ENCODE measurements at regions not wholly inside any gene's neighbourhood (a gene's known extent, or its start where the extent isn't known, plus 50 kb on each side); places are given as distances from the start of the nearest gene placed in this dataset.

DNA sequence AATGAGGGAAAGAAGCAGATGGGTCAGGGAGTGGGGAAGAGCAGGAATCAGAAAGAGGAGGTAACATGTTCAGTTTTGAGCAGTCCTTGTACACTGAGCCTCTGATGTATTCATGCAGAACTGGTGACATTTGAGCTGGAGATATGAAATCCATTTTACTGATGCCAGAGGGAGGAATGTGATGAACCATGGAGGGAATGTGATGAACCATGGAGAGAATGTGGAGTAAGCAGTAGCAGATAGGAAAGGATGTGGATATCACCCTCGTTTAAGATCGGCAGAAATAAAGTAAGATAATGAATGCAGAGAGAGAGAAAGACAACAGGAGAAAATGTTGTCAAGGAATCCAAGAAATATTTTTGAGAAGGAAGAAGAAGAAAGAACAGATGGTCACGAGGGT, 231.6 kb downstream of the TBXT start:
- no peak for DNase-seq
- TF ChIP-seq, protein P1, sequence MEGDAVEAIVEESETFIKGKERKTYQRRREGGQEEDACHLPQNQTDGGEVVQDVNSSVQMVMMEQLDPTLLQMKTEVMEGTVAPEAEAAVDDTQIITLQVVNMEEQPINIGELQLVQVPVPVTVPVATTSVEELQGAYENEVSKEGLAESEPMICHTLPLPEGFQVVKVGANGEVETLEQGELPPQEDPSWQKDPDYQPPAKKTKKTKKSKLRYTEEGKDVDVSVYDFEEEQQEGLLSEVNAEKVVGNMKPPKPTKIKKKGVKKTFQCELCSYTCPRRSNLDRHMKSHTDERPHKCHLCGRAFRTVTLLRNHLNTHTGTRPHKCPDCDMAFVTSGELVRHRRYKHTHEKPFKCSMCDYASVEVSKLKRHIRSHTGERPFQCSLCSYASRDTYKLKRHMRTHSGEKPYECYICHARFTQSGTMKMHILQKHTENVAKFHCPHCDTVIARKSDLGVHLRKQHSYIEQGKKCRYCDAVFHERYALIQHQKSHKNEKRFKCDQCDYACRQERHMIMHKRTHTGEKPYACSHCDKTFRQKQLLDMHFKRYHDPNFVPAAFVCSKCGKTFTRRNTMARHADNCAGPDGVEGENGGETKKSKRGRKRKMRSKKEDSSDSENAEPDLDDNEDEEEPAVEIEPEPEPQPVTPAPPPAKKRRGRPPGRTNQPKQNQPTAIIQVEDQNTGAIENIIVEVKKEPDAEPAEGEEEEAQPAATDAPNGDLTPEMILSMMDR (IDR thresholded peaks at IDR 0.05) = no peak
- Mint-ChIP-seq H3K4me1 (peaks cover 8% of the 10 kb centered on the region), H3K27ac (no peak overlapping the region), H3K27me3 (ENCODE audit: low read depth, poor library complexity) (peaks cover 34% of the 10 kb centered on the region), H3K9me3 (peaks cover 7% of the 10 kb centered on the region), H3K4me3 (no peak overlapping the region), H3K36me3 (ENCODE audit: low read depth) (no peaks in the 10 kb centered on the region)

DNA sequence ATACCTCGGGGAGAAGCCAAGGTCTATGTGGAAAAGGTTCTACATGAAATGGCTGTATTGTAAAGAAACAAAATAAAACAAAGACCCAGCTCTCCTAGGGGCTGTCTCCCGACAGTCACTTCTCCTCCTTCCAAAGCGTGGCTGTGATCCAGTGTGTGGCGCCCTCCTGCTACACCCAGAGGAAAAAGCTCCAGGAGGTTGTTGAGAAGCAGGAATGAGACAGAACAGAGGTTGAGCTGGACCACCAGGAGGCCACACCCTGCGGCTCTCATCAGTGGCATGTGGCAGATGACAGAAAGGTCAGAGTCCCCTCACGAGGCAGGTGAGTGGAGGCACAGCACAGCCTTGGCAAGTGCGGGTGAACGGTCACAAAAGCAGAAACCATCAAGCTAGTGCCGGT, 236.0 kb downstream of the TBXT start:
- Mint-ChIP-seq H3K27me3 (ENCODE audit: low read depth, poor library complexity) (peaks cover 46% of the 10 kb centered on the region), H3K36me3 (ENCODE audit: low read depth) (no peaks in the 10 kb centered on the region), H3K9me3 (peaks cover 7% of the 10 kb centered on the region), H3K4me1 (no peaks in the 10 kb centered on the region), H3K27ac (no peak overlapping the region), H3K4me3 (no peak overlapping the region)
- TF ChIP-seq, protein P1 (IDR thresholded peaks at IDR 0.05) = no peak
- DNase-seq = no peak

DNA sequence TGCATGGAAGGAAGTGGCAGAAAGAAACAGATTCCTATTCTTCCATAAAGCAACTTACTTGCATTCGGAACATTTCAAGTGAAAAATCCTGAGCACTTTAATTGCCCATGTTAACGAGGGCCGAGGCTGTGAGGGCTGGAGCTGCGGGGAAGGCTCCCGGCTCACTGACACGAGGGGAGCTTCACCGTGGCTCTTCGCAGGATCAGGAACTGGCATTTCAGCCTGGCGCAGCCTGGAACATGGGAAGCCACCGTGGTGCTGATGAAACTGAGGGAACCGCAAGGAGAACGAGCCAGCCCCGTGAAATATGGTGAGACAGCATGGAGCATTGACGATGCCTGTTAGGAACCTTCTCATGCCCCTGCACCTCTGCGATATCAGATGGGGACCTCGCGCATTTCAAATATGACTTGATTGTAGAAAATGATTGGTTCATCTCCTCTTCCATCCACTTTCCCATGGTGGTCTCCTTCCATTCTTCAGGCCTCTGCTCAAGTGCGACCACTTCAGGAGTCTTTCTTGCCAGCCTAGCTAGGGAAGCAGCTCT, 236.9 kb downstream of the TBXT start:
- peaks cover 7% of the 10 kb centered on the region for H3K9me3 Mint-ChIP-seq
- no peaks in the 10 kb centered on the region for H3K4me1 Mint-ChIP-seq
- H3K27me3 Mint-ChIP-seq (ENCODE audit: low read depth, poor library complexity) = peaks cover 43% of the 10 kb centered on the region
- TF ChIP-seq, protein P1 (IDR thresholded peaks at IDR 0.05) = no peak
- no peak overlapping the region for H3K4me3 Mint-ChIP-seq
- no peak overlapping the region for H3K27ac Mint-ChIP-seq
- no peak for DNase-seq
- no peaks in the 10 kb centered on the region for H3K36me3 Mint-ChIP-seq (ENCODE audit: low read depth)

DNA sequence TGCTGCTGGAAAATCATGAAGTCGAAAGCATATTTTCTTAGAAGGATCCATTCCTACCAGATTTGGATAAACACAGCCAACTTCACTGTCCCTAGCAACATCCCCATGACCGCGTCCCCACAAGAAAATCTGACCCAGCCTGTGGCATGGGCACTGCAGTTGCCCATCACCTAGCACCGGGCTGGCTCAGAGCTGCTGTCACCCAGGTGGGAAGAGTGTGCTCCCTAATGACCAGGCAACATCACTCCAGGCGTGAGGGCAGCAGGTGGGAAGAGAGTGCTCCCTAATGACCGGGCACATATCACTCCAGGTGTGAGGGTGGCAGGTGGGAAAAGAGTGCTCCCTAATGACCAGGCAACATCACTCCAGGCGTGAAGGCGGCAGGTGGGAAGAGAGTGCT, 238.0 kb downstream of the TBXT start:
- TF ChIP-seq, protein P1 (IDR thresholded peaks at IDR 0.05) = no peak
- no peaks in the 10 kb centered on the region for H3K4me1 Mint-ChIP-seq
- DNase-seq = no peak
- no peak overlapping the region for H3K4me3 Mint-ChIP-seq
- no peak overlapping the region for H3K27ac Mint-ChIP-seq
- H3K27me3 Mint-ChIP-seq (ENCODE audit: low read depth, poor library complexity) = peaks cover 41% of the 10 kb centered on the region
- no peaks in the 10 kb centered on the region for H3K36me3 Mint-ChIP-seq (ENCODE audit: low read depth)
- no peaks in the 10 kb centered on the region for H3K9me3 Mint-ChIP-seq

DNA sequence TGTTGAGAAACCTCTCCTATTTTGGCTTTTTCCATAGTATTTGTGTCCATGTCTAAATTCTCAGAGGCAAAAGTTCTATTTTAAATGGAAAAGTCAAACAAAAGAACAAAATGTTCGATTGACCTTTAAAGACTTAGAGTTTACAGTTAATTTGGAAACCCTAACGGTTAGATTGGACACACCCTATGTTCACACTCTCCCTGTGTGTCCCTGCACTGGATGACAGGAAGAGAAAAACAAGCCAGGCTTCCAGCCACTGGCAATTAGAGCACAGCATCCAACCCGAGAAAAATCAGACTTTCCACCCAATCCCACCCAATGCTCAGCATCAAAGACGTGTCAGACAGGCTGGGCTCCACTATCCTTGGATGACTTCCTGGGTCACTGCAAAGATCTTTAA, 241.3 kb downstream of the TBXT start:
- Mint-ChIP-seq H3K9me3 (no peaks in the 10 kb centered on the region), H3K27me3 (ENCODE audit: low read depth, poor library complexity) (peaks cover 25% of the 10 kb centered on the region), H3K27ac (no peak overlapping the region), H3K4me1 (no peaks in the 10 kb centered on the region), H3K4me3 (no peak overlapping the region), H3K36me3 (ENCODE audit: low read depth) (no peaks in the 10 kb centered on the region)
- TF ChIP-seq, protein P1 (IDR thresholded peaks at IDR 0.05) = no peak
- no peak for DNase-seq

DNA sequence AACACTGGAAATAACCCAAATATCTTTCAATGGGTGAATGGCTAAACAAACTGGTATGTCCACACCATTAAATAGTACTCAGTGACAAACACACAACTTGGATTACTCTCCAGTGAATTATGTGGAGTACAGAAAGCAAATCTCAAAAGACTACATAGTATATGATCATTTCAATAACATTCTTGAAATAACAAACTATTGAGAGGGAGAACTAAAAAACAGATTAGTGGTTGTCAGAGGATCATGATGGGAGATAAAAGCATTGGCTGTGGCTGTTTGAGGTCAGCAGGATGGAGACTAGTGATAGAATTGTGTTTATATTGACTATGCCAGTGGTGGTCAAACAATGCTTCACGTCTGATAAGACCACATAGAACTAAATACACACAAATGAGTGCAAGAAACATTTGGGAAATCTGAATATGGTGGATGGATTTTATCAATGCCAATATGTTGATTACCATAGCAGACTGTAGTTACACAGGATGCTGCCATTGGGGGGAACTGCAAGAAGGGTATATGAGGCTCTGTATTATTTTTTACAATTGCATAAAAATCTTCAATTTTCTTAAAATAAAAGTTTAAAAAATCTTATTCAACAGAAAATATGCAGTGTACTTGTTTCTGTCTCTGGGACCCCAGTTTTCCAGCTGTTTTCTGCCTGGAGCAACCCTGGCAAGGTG, 242.0 kb downstream of the TBXT start:
- peaks cover 21% of the 10 kb centered on the region for H3K27me3 Mint-ChIP-seq (ENCODE audit: low read depth, poor library complexity)

More for the DNA sequence above, 242.0 kb downstream of the TBXT start:
- Mint-ChIP-seq H3K27ac (no peak overlapping the region), H3K9me3 (no peaks in the 10 kb centered on the region), H3K4me1 (no peaks in the 10 kb centered on the region), H3K36me3 (ENCODE audit: low read depth) (no peaks in the 10 kb centered on the region), H3K4me3 (no peak overlapping the region)
- DNase-seq = no peak
- TF ChIP-seq, protein P1 (IDR thresholded peaks at IDR 0.05) = no peak
